Stimulated activated CD4-positive, alpha-beta T cell treated with anti-CD3 and anti-CD28 coated beads, Interleukin-15, amount 100 ng/mL, for 1 hour (primary cell): ENCODE measurements at regions not wholly inside any gene's neighbourhood (a gene's known extent, or its start where the extent isn't known, plus 50 kb on each side); places are given as distances from the start of the nearest gene placed in this dataset.

ENCODE experiments used
- DNase-seq, 2 donors: peaks; one replicate each; pipeline ENCODE4 v3.0.0-alpha.2; 2020; ENCODE audit warnings: low read depth in 1 of 2, low spot score in 1 of 2

DNA sequence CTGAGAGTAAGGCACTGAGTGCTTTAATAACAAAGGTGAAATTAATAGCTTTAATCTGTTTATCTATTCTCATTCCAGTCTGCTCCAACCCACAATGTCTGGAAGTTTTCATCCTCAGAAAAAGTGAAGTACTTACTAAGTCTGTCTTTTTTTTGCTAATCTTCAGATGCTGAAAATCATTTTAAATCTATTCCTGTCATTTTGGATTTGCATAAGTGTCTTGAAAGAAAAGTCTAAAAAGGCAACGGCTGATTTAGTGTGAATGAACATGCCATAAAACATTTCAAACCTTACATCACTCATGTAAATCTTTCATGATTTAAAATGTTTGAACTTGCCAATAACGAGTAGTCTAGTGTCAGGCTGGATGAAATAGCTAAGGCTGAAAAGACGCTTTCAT, 685.6 kb downstream of the RPS29 start:
- DNase-seq, result no peak

DNA sequence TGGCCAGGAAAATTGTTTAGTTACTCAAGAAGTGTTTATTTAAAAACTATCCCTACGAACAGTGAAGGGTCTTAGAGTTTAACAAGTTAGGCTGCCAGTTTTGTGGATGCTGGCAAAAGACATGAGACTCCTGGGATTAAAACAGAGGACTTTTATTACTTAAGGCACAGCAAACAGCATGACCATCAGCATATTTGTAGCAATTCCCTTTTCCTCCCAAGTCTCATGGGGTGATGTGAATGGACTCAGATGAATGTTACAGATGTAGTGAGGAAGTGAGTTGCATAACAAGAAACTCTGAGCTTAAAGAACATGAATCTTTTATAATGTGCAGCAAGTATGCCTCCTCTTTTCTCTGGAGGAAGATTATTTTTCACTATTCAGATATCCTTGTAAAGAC, 695.8 kb downstream of the RPS29 start:
- DNase-seq, result no peak

DNA sequence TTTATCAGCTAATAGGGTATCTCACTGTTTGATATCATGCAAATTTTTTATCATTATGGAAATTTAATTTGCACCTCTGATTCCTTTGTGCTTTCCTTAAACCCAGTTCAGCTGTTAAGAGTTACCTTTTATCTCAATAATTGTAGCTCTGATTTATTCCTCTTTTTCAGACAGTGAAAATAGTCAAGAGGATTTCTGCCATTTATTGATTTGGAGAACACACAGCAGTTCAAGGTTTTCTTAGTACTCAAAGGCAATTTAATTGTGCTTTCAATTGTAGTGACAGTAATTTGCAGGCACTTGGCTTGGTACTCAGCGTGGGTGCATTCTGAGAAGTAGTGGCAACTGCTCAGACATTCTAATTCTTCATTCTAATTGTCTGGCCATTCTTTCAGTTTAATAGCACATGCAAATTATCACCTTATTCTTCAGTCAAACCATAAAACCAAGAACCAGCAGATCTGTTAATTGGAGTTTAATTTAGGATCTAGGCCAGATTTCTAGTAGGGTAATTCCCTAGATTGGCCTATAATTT, 709.3 kb downstream of the RPS29 start:
- no peak for DNase-seq

DNA sequence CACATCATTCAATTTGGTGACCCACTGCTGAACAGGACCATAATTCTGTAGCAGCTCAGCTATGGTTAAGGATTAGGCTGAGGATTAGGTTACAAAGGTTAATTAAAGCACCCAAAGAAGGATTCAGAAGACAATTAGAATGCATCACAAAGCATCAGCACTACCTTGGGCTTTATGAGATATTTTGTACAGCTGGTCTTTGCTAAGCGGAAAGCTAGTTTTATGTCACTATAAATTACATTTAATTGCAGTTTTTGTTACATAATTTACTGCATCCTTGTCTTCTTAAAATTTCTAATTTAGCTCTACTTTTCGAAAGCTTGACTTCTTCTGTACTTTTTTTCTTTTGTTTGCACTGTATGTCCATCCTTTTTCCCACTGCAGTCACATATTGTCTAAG, 711.5 kb downstream of the RPS29 start:
- DNase-seq, result no peak

DNA sequence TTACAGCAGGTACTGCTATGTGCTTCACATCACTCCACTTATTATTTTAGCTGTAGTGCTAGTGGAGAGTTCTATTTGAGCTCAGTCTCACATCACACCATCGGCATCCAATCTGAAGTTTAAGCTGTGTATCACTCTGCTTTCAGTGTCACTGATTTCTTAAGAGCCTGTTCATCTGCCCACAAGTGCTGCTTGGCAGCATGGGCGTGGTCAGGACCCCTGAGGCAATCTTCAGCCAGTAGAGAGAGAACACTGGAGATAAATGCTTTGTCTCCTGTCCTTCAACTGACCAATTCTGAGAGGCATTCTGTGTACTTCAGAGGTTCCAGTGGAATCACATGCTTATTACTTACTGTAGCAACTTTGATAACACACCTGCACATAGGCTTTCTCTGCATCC, 728.8 kb downstream of the RPS29 start:
- no peak for DNase-seq

DNA sequence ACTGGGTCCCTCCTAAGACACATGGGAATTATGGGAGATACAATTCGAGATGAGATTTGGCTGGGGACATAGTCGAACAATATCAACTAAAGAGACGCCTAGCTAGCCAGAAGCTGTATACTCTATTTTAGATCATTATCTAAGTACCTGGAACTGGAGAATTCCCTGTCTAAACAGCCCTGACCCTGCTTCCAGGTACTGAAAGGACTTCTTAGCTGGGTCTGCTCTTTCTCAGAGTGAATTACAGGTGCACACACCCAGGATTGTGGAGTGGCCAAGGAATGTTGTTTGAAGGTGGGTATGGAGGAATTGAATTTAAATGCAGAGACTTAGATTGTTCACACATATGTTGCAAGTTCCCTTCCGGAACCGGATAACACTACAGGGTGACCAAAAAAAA, 733.0 kb downstream of the RPS29 start:
- no peak for DNase-seq

- DNase-seq, result no peak
These were observed 736.3 kb downstream of the RPS29 start for GRCh38 chr14:48849741-48850322.

DNA sequence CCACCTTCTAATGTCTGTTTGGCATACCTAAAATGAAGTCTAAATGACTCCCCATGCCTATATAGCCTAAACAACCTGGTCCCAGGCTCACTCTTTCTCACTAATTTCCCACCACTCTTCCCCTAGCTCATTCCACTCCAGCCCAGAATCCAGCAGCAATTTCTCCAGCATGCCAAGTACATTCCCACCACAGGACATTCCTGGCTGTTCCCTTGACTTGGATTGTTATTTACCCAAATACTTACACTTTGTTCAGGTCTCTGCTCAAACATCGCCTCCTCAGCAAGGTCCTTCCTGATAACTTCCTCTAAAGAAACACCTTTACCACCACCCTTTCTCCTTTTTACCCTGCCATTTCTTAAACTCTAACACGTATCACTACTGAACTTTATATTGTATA, 743.4 kb downstream of the RPS29 start:
- no peak for DNase-seq

GRCh38 chr14:48826058-48826457, 760.1 kb downstream of the RPS29 start:
- DNase-seq, result no peak

GRCh38 chr14:48814562-48814961, 771.6 kb downstream of the RPS29 start:
- DNase-seq, result no peak

DNA sequence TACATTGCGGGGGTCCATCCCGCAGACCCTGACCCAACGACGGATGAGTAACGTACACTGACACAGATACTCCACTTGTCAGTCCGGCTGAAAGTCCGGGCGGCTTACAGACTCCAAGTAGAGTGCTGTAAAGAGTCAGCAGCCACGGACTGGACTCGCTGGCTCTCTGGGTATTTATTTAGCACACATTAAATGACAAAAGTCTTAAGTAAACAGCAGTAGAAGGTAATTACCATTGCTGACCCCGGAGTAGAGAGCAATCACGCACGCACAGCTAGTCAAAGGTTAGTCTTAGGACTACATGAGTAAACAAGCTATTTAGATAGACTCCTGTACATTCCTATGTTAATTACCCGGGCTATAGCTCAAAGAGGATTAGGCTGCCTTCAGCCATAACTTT, 780.9 kb downstream of the RPS29 start:
- no peak for DNase-seq

- no peak for DNase-seq
These were observed 793.7 kb downstream of the RPS29 start for GRCh38 chr14:48792376-48793024.

DNA sequence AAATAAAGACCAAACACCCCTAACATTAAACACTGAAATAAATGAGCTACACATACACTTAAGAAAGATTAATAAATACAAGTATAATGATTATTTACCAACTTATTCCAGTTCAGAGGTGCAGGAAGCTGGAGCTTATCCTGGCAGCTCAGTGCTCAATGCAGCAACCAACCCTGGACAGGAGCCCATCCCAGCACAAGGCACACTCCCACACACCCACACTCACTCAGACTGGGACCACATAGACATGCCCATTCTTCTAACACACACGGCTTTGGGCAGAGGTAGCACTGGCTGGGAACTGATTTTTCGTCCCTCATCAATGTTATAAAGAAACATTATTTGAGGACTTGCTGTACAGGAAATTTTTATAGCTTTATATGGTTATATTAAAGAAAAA, 797.4 kb downstream of the RPS29 start:
- DNase-seq, result no peak

DNA sequence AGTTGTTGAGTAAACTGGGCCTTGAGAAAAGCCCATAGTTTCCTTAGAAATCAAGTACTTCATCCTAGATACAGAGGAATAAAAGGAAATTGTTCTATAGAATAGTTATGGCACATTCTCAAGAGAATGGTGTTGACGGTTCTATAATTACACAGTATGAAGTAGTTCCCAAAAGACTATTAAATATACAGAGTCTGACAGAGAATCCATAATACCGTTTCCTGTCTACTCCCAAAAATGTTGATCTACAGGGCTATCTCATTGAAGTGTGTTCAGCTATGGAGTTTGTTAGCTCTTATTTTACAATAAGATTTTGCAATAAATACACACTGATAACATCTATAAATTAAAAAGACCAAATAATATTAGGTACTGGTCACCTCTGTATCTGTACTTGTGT, 799.7 kb downstream of the RPS29 start:
- no peak for DNase-seq

DNA sequence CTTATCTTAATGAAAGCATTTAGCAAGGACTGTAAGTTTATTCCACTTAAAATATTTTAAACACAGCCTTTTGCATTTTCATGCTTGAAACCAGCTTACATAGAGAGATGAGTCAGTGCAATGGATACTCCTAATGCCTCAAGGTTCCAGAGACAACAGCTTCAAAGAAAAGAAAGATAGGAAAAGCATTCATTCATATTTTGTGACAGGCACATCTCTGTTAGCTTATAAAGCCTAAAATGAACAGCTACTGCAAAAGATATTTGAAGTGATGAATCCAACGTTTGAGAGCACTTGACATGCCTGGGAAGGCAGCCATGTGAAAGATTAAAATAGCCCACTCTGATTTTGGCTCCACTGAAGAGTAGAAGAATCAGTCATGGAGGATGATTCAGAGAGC, 814.5 kb downstream of the RPS29 start:
- DNase-seq, result no peak

GRCh38 chr14:48751293-48751692, 834.9 kb downstream of the RPS29 start:
- no peak for DNase-seq

DNA sequence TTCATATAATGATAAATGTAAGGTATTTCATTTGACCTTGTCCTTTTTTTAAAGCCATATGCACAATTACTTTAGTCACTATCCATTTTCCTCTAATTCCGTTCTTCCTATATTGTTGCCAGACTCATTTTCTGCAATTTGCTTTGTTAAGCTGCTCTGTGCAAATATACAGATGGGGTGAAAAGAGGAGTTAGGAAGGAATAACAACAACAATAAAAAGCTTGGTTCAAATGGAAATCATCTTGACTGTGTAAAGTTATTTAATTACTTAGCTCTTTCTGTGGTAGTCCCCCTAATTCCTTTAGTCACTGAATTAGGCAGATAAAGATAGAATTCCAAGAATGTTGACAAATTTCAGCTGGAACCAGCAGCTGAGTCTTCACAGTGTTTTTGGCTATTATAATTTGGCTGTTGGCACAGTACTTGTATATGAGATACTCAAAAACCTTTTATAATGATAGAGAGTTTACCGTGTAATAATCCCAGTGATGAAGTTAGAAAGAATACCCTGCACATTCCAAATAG, 838.0 kb downstream of the RPS29 start:
- DNase-seq, result no peak

DNA sequence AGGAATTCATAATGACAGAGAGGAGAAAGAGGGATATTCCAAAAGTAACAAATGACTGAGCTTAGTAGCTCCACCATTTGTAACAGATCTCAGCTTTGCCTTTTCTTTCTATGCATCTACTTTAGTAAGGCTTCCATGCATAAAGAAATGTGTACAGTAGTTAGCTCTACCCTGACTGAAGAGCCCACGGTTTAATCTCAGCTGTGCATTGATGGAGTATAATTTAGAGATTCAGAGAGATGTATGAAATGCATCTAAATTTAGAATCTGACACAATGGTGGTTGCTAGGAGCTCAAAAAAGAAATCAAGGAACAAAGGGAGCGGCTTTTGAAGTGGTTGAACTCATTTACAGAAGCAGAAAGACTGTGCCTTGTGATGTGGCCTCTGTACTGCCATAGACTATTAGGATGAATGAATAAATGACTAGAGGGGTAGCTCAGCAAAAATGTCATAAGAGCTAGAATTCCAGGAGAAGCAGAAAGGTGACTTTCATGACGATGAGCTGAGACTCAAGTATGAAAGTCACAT, 838.6 kb downstream of the RPS29 start:
- DNase-seq, result no peak

DNA sequence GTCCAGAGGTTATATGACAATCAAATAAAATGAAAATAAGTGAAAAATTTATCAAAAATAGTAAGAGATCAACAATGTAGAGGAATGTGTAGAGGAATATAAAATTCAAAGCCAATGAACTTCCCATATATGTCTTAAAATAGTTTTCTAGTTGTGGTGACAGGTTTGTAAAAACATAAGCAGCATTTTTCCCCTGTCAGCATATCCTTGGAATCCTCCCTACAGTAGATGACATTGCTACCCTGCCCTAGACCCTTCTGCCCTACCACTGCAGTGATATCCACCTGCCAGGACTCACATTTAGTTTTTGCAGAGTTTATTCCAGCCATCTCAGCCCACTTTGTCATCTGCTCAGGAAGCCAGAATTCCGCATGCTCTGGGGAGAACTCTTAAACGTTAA, 842.0 kb downstream of the RPS29 start:
- DNase-seq, result no peak

DNA sequence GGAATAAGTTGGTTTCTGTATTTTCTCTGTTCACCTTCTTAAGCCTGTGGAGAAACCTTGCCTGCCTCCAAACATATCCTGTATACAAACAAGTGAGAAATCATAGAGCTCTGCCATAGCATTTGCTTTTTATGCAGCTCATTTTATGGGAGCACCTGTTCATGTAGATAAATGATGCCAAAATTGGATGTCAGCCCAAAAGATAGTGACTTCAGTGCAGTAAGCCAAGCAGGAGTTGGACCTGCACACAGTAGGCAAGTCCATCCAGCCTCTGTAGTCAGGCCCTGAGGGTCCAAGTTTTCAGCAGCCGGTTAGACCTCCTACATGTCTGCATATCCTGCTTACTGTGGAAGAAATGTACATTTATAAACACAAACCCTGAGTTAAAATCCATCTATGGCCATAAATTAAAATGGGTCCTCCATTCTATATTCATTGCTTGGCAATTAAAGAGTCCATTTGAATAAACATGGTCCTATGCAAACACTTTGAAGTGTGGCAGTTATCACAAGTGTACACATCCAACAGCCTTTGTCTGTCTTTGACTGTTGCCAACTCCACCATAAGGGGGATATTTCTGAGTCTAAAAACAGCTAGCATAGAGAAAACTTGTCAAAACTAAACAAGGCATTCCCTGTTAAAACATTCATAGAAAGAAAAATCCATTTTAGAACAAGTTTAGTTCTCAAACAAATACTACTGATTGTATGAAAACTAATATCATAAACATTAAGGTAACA, 847.8 kb downstream of the RPS29 start:
- no peak for DNase-seq

- no peak for DNase-seq
These were observed 850.6 kb downstream of the RPS29 start for GRCh38 chr14:48735607-48736006.

- DNase-seq, result no peak
These were observed 854.9 kb downstream of the RPS29 start for GRCh38 chr14:48731260-48731659.
